Fibroblast of skin of abdomen (primary cell): ENCODE measurements at regions not wholly inside any gene's neighbourhood (a gene's known extent, or its start where the extent isn't known, plus 50 kb on each side); places are given as distances from the start of the nearest gene placed in this dataset.

Source experiments
- DNase-seq: peaks from one replicate; pipeline ENCODE4 v3.0.0-alpha.2; 2013

DNA sequence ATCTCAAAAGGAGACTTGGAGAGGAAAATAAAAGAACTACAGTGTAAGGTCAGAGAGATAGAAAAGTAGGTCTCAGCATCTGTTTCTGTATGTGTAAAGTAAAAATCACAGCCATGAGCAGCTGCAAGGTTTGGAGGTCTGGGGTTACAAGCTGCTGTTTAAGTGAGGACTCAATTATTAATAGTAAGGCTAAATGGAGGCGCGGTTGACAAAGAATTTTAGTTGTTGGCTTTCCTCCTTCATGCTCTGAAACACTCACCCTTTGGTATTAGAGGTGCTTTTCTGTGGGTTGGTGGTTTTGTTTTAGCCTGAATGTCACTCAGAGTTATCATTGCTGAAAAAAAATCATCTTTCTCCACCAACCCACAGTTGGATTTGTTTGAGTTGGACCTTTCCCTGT lies 59.8 kb upstream of the HAO2 start:
- no peak for DNase-seq

DNA sequence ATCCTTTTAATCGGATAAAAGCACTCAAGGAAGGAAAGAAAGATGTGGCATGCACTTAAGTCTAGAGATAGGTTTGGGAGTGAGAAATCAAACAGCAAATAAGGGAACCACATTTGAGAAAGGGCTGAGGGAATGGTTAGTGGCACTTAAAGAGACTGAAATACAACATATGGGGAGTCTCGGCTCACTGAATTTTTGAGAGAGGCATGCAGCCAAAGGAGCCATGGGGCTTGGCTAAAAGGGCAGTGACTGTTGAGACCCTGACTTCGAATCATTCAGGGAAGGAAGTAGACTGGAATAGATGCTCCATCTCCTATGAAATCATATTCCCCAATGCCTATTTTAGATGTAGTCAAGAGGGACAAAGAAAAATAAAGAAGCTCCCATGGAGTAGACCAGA lies 58.3 kb upstream of the HAO2 start:
- no peak for DNase-seq

DNA sequence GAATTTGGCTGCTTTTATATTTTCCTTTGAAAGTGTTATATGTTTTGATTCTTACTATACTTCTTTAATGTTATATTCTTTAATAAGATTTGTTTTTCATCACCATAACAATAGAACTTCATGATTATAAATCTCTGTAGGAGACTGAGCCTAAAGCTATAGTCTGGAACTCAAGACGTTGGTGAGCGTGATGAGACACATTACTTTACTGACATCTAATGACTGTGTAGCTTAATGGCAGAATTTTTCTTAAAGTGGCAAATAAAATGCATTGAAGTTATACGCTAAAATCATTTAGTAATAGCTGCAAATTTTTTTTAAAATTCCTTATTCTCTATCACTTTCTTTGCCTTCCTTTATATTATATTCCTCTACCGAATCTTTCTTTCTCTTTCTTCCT lies 56.1 kb upstream of the HAO2 start:
- DNase-seq = no peak

DNA sequence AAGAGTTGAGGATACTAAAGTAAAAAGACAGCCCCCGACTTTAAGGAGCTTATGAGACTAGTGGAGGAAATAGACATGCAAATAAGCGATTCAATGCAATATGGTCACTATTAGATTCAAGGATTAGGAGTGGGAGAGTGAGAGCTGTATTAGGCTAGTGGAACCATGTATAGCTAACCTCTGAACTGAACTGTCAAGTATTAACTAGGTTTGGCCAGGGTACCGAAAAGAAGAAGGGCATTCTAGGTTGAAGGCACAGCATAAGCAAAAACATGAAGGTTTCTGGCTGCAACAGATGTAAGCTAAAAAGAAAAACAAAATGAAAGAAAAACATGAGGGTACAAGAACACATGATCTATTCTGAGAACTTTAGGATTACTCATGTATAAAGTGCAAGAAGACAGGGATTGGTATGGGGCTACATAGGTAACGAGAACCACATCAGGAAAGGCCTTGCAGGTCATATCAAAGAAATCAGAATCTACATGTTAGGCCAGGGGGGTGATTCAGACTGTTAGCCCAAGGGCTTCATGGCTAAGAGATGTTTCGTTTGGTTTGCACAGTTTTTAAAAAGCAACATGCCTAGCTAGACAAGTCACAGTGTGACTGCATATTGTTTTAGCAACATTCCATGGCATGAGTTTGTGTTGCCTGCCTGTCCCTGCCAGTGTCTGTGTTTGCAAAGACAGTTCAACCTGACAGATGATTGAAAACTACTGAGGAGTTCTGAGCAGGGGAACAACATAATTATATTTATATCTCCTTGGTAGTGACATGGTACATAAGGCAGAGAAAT lies 54.4 kb upstream of the HAO2 start:
- DNase-seq = no peak

DNA sequence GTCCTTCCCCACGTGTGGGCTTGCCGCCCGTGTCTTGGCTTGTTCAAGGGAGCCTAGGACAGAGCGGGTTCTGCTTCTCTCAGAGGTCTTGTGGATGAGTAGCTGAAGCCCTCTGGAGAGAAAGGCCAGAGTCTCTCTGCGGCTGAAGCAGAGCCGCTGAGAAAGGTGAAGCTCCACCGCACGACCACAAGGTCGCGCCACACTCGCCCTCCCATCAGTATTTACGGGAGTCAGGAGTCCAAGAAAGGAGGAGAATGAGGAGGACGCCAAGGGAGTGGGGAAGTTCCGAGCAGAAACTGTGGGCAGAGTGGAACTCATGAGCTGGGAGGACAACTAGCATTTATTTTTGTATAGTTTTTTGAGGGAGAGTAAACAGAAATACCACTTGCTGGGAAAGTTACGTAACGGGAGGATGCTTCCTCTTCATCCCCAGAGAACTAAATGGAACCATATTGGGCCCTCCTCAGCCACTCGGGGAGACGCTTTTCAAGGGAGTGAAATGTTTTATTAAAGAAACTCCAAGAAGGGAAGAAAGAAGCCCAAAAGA lies 51.6 kb upstream of the HAO2 start:
- DNase-seq = no peak

DNA sequence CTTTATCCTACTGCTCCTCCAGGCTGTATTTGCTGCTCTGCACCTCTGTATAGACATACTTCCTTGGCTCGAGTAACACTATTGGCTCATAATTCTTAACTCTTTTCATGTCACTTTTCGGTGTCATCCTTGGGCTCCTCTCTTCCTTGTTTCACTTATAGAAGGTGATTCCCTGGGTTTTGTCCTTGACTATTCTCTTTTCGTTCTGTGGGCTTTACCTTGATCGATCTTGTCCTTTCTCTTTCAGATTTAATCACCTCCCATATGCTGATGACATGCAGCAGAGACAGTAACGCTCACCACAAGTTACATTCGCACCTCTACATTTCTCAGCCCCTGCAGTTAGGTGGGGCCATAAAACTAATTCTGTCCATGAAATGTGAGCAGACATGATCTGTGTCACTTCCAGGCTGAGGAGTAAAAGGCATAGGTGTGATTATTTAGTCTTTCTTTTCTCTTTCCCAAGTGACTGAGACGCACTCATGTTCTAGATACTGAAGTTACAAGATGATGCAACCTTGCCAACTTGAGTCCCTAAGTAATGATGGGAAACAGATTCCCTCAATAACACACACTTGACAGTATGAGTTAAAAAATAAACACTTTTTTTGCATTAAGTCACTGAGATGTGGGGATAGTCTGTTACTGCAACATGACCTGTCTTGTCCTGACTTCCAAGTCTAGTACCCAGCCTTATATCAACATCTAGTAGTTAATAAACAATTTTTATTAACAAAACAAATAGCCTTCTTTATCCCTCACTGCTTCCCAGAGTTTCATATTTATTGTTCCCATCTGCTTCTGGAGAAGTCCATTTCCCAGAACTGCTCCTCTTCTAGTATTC lies 49.9 kb upstream of the HAO2 start:
- no peak for DNase-seq
